Mammary epithelial cell (primary cell): ENCODE measurements at regions not wholly inside any gene's neighbourhood (a gene's known extent, or its start where the extent isn't known, plus 50 kb on each side); places are given as distances from the start of the nearest gene placed in this dataset.

Source experiments
- EZH2 ChIP-seq: IDR thresholded peaks from 2 replicates; pipeline ENCODE4 v1.6.1; 2012; ENCODE audit warnings: low read length, inconsistent platforms, borderline replicate concordance
- TF ChIP-seq, protein P1 (sequence below), 2 donors: IDR thresholded peaks in 1 of 2; conservative IDR thresholded peaks in 1 of 2; 2 replicates each; pipeline ENCODE4 v1.5.1; 2011 to 2012; ENCODE audit warnings: inconsistent platforms in 2 of 2, low read length in 2 of 2, mild to moderate bottlenecking in 2 of 2, control low read depth in 1 of 2, low read depth in 1 of 2; ENCODE audit not compliant: insufficient read depth in 1 of 2; ENCODE audit errors: extremely low read depth in 1 of 2

DNA sequence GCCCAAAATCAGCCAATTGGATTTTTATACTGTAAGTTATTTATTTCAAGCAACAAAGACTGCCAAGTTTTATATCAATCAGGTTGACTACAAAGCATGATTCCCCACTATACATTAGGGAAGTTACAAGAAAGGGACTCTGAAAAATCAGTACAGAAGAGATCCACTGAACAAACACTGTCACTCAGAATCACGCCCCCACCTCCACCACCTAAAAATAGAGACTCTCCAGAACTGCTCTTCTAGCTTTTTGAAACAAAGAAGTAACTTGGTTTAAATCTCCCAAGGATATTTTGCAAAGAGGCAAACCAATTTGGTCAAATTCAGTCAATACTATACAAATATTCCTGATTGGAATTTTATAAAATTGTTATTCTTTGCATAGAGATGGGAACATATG lies 438.0 kb downstream of the HTR1A start:
- TF ChIP-seq, protein P1, sequence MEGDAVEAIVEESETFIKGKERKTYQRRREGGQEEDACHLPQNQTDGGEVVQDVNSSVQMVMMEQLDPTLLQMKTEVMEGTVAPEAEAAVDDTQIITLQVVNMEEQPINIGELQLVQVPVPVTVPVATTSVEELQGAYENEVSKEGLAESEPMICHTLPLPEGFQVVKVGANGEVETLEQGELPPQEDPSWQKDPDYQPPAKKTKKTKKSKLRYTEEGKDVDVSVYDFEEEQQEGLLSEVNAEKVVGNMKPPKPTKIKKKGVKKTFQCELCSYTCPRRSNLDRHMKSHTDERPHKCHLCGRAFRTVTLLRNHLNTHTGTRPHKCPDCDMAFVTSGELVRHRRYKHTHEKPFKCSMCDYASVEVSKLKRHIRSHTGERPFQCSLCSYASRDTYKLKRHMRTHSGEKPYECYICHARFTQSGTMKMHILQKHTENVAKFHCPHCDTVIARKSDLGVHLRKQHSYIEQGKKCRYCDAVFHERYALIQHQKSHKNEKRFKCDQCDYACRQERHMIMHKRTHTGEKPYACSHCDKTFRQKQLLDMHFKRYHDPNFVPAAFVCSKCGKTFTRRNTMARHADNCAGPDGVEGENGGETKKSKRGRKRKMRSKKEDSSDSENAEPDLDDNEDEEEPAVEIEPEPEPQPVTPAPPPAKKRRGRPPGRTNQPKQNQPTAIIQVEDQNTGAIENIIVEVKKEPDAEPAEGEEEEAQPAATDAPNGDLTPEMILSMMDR (conservative IDR thresholded peaks at IDR 0.05 in 1 of 2, IDR thresholded peaks at IDR 0.05 in 1 of 2; ENCODE audit: extremely low read depth in 1 of 2, insufficient read depth in 1 of 2, low read depth in 1 of 2, low read length in 2 of 2): no peak
- no peak for TF ChIP-seq EZH2
